ENCODE measurements at regions not wholly inside any gene's neighbourhood (a gene's known extent, or its start where the extent isn't known, plus 50 kb on each side); places are given as distances from the start of the nearest gene placed in this dataset.

GRCh38 chr4:17068891-17069290 is 170.4 kb upstream of the LDB2 start:
- DNase-seq (ENCODE audit: low spot score) (no peak), ATAC-seq (no peak)
- Mint-ChIP-seq H3K4me1 (no peaks in the 10 kb centered on the region; the same call in 1 of the 3 replicates), H3K27ac (no peak overlapping the region), H3K4me3 (no peak overlapping the region), H3K27me3 (ENCODE audit: insufficient read depth, low read depth, poor library complexity) (peaks cover 2% of the 10 kb centered on the region), H3K9me3 (no peaks in the 10 kb centered on the region), H3K36me3 (ENCODE audit: low read depth) (no peaks in the 10 kb centered on the region)
- Histone ChIP-seq H3K4me3 (no peak overlapping the region), H3K4me2 (no peak overlapping the region), H3F3A (replicated peaks; ENCODE audit: low read depth) (no peaks in the 10 kb centered on the region), H2AFZ (no peak overlapping the region), H3K27ac (ENCODE audit: low read depth) (no peak overlapping the region), H3K4me1 (ENCODE audit: insufficient read depth) (no peaks in the 10 kb centered on the region), H4K20me1 (replicated peaks; ENCODE audit: insufficient read depth) (no peaks in the 10 kb centered on the region), H3K27me3 (ENCODE audit: insufficient read depth) (no peaks in the 10 kb centered on the region), H3K9me2 (ENCODE audit: insufficient read depth) (peaks cover 21% of the 10 kb centered on the region; the same call in 1 of the 2 replicates), H3K36me3 (ENCODE audit: insufficient read depth) (no peaks in the 10 kb centered on the region), H3K79me2 (replicated peaks; ENCODE audit: insufficient read depth) (no peaks in the 10 kb centered on the region)
- TF ChIP-seq JUNB (IDR thresholded peaks at IDR 0.05; ENCODE audit: unreplicated experiment), result no peak
- TF ChIP-seq ZNF114 (CRISPR knock-in tag; IDR thresholded peaks at IDR 0.05), result no peak
- no peak for TF ChIP-seq NANOG (IDR thresholded peaks at IDR 0.05; ENCODE audit: borderline replicate concordance)
- TF ChIP-seq, protein P1, sequence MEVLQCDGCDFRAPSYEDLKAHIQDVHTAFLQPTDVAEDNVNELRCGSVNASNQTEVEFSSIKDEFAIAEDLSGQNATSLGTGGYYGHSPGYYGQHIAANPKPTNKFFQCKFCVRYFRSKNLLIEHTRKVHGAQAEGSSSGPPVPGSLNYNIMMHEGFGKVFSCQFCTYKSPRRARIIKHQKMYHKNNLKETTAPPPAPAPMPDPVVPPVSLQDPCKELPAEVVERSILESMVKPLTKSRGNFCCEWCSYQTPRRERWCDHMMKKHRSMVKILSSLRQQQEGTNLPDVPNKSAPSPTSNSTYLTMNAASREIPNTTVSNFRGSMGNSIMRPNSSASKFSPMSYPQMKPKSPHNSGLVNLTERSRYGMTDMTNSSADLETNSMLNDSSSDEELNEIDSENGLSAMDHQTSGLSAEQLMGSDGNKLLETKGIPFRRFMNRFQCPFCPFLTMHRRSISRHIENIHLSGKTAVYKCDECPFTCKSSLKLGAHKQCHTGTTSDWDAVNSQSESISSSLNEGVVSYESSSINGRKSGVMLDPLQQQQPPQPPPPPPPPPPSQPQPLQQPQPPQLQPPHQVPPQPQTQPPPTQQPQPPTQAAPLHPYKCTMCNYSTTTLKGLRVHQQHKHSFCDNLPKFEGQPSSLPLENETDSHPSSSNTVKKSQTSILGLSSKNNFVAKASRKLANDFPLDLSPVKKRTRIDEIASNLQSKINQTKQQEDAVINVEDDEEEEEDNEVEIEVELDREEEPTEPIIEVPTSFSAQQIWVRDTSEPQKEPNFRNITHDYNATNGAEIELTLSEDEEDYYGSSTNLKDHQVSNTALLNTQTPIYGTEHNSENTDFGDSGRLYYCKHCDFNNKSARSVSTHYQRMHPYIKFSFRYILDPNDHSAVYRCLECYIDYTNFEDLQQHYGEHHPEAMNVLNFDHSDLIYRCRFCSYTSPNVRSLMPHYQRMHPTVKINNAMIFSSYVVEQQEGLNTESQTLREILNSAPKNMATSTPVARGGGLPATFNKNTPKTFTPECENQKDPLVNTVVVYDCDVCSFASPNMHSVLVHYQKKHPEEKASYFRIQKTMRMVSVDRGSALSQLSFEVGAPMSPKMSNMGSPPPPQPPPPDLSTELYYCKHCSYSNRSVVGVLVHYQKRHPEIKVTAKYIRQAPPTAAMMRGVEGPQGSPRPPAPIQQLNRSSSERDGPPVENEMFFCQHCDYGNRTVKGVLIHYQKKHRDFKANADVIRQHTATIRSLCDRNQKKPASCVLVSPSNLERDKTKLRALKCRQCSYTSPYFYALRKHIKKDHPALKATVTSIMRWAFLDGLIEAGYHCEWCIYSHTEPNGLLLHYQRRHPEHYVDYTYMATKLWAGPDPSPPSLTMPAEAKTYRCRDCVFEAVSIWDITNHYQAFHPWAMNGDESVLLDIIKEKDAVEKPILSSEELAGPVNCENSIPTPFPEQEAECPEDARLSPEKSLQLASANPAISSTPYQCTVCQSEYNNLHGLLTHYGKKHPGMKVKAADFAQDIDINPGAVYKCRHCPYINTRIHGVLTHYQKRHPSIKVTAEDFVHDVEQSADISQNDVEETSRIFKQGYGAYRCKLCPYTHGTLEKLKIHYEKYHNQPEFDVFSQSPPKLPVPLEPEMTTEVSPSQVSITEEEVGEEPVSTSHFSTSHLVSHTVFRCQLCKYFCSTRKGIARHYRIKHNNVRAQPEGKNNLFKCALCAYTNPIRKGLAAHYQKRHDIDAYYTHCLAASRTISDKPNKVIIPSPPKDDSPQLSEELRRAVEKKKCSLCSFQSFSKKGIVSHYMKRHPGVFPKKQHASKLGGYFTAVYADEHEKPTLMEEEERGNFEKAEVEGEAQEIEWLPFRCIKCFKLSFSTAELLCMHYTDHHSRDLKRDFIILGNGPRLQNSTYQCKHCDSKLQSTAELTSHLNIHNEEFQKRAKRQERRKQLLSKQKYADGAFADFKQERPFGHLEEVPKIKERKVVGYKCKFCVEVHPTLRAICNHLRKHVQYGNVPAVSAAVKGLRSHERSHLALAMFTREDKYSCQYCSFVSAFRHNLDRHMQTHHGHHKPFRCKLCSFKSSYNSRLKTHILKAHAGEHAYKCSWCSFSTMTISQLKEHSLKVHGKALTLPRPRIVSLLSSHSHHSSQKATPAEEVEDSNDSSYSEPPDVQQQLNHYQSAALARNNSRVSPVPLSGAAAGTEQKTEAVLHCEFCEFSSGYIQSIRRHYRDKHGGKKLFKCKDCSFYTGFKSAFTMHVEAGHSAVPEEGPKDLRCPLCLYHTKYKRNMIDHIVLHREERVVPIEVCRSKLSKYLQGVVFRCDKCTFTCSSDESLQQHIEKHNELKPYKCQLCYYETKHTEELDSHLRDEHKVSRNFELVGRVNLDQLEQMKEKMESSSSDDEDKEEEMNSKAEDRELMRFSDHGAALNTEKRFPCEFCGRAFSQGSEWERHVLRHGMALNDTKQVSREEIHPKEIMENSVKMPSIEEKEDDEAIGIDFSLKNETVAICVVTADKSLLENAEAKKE (CRISPR knock-in tag; IDR thresholded peaks at IDR 0.05), result no peak
- no peak for TF ChIP-seq STAT1 (IDR thresholded peaks at IDR 0.05; ENCODE audit: unreplicated experiment)
- TF ChIP-seq, protein P2, sequence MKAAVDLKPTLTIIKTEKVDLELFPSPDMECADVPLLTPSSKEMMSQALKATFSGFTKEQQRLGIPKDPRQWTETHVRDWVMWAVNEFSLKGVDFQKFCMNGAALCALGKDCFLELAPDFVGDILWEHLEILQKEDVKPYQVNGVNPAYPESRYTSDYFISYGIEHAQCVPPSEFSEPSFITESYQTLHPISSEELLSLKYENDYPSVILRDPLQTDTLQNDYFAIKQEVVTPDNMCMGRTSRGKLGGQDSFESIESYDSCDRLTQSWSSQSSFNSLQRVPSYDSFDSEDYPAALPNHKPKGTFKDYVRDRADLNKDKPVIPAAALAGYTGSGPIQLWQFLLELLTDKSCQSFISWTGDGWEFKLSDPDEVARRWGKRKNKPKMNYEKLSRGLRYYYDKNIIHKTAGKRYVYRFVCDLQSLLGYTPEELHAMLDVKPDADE (IDR thresholded peaks at IDR 0.05), result no peak
- TF ChIP-seq ZNF331 (CRISPR knock-in tag; IDR thresholded peaks at IDR 0.05; ENCODE audit: low read depth), result no peak
- TF ChIP-seq REST (IDR thresholded peaks at IDR 0.05; ENCODE audit: unreplicated experiment), result no peak
- no peak for TF ChIP-seq EZH2 (IDR thresholded peaks at IDR 0.05; ENCODE audit: low read depth, unreplicated experiment)
- no peak for TF ChIP-seq CREB1 (CRISPR knock-in tag; IDR thresholded peaks at IDR 0.05; ENCODE audit: low read depth)
- no peak for TF ChIP-seq CTCF (conservative IDR thresholded peaks at IDR 0.05; ENCODE audit: low read depth in 2 of 2)
- TF ChIP-seq EZH2phosphoT487 (IDR thresholded peaks at IDR 0.05; ENCODE audit: unreplicated experiment), result no peak
- no peak for TF ChIP-seq POLR2AphosphoS5 (IDR thresholded peaks at IDR 0.05; ENCODE audit: low read depth)

Measured in GM23338 (cell line).